Astrocyte of the spinal cord (primary cell): ENCODE measurements at regions not wholly inside any gene's neighbourhood (a gene's known extent, or its start where the extent isn't known, plus 50 kb on each side); places are given as distances from the start of the nearest gene placed in this dataset.
"Not testable (repeated sequence)": the region's sequence is repeated elsewhere in the genome, so short reads cannot be mapped to it uniquely, and the experiment has no call there.

Source experiments
- DNase-seq: peaks from one replicate; pipeline ENCODE4 v3.0.0; 2011; ENCODE audit warnings: low read depth, low spot score
- H3K4me3 ChIP-seq: 2 replicates; pipeline ENCODE4 v1.5.1; 2011; ENCODE audit warnings: low read depth, mild to moderate bottlenecking, low read length, moderate library complexity
- in situ Hi-C: cut with HindIII; loops from 2 replicates; pipeline ENCODE4 v1.10.0; 2017; ENCODE audit warnings: low sequenced_read_pairs
- TF ChIP-seq, protein P1 (sequence below): IDR thresholded peaks from 2 replicates; pipeline ENCODE4 v1.5.1; 2012; ENCODE audit warnings: low read depth, mild to moderate bottlenecking, low read length, inconsistent platforms

DNA sequence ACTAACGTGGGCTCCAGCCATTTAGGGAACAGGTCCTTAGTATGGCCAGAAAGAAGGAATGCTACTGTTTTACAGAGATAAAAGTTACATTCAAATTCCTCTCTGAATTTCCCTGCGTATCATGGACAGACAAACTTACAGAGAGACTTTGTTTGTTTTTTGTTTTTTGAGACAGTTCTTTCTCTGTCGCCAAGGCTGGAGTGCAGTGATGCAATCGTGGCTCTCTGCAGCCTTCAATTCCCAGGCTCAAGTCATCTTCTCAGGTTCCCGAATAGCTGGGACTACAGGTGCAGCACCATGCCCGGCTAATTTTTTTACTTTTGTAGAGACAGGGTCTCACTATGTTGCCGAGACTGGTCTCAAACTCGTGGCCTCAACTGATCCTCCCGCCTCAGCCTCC is 64.5 kb upstream of the MPP7 start:
- no peak overlapping the region for H3K4me3 ChIP-seq
- in situ Hi-C loops: no loop called here
- TF ChIP-seq, protein P1, sequence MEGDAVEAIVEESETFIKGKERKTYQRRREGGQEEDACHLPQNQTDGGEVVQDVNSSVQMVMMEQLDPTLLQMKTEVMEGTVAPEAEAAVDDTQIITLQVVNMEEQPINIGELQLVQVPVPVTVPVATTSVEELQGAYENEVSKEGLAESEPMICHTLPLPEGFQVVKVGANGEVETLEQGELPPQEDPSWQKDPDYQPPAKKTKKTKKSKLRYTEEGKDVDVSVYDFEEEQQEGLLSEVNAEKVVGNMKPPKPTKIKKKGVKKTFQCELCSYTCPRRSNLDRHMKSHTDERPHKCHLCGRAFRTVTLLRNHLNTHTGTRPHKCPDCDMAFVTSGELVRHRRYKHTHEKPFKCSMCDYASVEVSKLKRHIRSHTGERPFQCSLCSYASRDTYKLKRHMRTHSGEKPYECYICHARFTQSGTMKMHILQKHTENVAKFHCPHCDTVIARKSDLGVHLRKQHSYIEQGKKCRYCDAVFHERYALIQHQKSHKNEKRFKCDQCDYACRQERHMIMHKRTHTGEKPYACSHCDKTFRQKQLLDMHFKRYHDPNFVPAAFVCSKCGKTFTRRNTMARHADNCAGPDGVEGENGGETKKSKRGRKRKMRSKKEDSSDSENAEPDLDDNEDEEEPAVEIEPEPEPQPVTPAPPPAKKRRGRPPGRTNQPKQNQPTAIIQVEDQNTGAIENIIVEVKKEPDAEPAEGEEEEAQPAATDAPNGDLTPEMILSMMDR: no peak
- DNase-seq: no peak

DNA sequence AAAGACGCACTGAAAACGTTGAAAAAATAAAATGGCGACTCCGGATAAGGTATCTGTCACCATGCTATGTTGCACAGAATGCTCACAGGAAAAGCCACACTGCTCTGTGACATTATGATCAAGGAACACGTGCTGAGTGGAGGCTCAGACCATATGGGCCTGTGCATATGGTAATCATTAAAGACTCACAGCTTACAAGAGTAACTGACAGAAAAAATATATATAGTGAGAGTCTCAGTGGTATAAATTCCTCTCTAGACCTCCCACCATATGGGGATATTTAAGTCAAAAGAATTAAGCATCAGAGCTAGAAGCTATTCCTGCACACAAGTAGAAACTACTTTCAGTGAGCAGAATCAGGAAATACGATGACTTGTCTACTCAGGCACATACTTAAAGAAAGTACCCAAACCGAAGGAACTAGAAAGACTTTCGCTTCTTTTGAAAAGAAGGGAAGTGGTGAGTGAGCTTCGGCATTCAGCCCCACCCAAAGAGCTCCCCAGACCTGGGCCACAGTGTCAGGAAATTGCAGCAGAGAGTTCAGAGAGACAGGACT is 65.1 kb upstream of the MPP7 start:
- in situ Hi-C loops: no loop called here
- H3K4me3 ChIP-seq: no peak overlapping the region
- no peak for DNase-seq
- TF ChIP-seq, protein P1: no peak

DNA sequence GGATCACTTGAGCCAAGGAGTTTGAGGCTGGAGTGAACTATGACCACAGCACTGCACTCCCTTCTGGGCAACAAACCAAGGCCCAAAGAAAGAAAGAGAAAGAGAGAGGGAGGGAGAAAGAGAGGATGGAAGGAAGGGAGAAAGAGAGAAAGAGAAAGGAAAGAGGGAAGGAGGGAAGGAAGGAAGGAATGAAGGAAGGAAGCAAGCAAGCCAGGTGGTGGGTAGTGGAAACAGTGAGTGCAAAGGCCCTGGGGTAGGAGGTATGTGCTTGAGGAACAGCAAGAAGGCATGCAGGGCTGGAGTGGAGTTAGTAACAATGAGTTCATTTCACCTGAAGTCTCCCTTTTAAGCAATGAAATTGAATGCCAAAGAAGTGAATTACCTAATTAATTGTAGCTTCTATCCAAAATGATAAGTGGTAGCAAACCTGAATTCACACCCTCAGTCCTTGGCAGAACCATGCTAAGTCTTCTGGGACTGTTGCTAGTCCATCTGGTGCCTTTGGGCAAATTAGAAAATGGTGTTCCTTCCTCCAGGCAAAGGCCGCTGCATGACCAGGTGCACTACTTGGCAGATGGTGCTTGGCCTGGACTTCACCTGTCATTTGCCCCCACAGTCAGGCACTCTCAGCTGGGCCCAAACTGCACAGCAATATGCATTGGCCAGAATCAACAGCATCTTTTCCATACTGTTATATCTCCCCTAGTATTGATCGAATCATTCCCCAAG is 67.4 kb upstream of the MPP7 start:
- TF ChIP-seq, protein P1: no peak
- in situ Hi-C loops: no loop called here

DNA sequence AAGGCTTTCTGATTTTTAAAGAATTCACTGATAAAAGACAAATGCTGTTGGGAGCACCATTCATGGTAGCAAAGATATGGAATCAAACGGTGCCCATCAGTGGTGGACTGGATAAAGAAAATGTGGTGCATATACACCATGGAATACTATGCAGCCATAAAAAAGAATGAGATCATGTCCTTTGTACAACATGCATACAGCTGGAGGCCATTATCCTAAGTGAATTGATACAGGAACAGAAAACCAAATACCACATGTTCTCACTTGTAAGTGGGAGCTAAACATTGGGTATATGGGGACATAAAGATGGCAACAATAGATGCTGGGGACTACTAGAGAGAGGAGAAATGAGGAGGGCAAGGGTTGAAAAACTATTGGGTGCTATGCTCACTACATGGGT is 68.8 kb upstream of the MPP7 start:
- H3K4me3 ChIP-seq, DNase-seq, in situ Hi-C loops: not testable (repeated sequence)

More for the DNA sequence above, 67.4 kb upstream of the MPP7 start:
- H3K4me3 ChIP-seq: no peak overlapping the region
- no peak for DNase-seq

DNA sequence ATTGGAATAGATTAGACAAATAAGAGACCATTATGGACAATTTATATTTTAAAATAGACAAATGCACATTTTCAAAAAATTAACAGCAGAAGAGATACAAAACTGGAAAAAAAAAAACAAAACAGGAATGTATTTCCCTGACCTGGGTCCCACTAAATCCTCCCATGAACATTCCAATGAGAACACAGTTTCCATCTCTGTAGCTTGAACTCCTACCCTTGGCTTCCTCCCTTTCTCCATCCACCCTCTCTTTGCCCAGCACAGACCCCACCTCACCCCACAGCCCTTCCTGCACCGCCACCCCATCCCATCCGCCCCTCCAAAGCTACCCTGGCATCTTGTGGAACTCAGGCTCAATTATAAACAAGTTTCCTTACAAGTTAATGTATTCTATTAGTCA is 71.2 kb upstream of the MPP7 start:
- in situ Hi-C loops: no loop called here
- TF ChIP-seq, protein P1: no peak
- no peak overlapping the region for H3K4me3 ChIP-seq
- DNase-seq: no peak

DNA sequence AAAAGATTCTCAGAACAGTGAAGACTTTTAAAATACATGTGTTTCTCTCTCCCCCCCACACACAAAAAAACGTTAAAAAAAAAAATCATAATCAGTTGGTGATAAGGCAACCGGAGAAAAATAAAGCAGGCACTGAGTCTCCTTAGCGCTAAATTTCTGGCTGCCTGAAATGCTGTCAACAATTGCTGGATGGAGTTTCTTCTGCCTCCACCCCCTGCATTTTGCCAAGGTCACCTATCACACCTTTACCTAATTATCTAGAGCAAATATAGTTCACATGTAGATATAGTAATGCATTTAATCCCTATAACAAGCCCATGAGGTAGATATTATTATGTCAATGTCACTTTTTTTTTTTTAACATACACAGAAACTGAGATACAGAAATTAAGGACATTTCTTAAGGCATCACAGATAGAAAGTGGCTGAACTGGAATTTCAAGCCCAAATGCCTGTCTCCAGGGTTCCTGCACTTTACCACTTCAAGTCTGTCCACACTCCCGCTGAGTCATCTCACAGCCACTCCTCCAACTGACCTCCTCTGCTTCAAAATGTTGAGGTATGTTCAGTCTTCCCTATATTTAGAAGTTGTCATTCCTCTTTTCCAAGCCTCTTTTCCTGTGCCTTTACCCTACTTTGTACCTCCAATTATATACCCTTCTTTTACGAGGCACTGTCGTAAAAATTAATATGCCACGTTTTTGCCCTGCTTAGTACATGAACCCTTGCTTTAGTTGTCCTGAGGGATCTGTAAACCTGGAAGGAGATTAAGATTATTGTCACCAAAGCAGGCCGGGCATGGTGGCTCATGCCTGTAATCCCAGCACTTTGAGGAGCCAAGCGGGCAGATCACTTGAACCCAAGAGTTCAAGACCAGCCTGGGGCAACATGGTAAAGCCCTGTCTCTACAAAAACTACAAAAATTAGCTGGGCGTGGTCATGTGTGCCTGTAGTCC is 72.8 kb upstream of the MPP7 start:
- DNase-seq: peak; percentile 57
- in situ Hi-C loops: no loop called here
- H3K4me3 ChIP-seq: no peak overlapping the region
- TF ChIP-seq, protein P1: no peak
